ENCODE measurements at regions not wholly inside any gene's neighbourhood (a gene's known extent, or its start where the extent isn't known, plus 50 kb on each side); places are given as distances from the start of the nearest gene placed in this dataset.

DNA sequence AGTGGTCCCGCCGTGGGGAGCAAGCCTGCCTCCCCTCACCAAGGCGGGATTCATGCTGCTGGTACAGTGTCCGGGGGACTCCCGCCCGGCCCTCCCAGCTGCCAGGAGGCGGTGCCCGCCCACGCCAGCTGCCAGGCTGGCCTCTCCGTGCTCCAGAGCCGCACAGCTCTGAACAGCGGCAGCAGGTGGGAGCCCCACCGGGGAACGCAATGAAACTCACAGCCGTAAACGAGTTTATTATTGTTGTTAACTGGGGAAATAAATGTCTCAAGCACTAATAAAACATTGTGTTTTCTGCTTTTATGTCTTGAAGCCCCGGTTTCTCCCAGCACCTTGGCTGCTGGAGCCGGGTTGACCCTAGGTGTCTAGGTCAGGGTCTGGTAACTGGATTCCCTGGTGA is 317.7 kb upstream of the TLE3 start:
- TF ChIP-seq CTCF (IDR thresholded peaks at IDR 0.05) (no peak), POLR2AphosphoS5 (IDR thresholded peaks at IDR 0.05) (no peak), POLR2A (IDR thresholded peaks at IDR 0.05; ENCODE audit: low read depth) (no peak)
